NCI-H460 (cell line): ENCODE measurements at regions not wholly inside any gene's neighbourhood (a gene's known extent, or its start where the extent isn't known, plus 50 kb on each side); places are given as distances from the start of the nearest gene placed in this dataset.

Source experiments
- DNase-seq: peaks from one replicate; pipeline ENCODE4 v3.0.0-alpha.2; 2016; ENCODE audit warnings: low read depth; ENCODE audit errors: extremely low read depth

GRCh38 chr22:49540084-49540912 lies 287.4 kb downstream of the BRD1 start:
- DNase-seq, result no peak

- DNase-seq, result no peak
These were observed 289.7 kb downstream of the BRD1 start for GRCh38 chr22:49538006-49538405.

- DNase-seq, result no peak
These were observed 291.0 kb downstream of the BRD1 start for GRCh38 chr22:49536571-49537131.

- DNase-seq, result no peak
These were observed 292.0 kb downstream of the BRD1 start for GRCh38 chr22:49535527-49536125.

- no peak for DNase-seq
These were observed 292.5 kb downstream of the BRD1 start for GRCh38 chr22:49535126-49535525.

GRCh38 chr22:49534386-49534785 lies 293.3 kb downstream of the BRD1 start:
- DNase-seq, result no peak

GRCh38 chr22:49533886-49534285 lies 293.8 kb downstream of the BRD1 start:
- DNase-seq, result no peak

- no peak for DNase-seq
These were observed 294.5 kb downstream of the BRD1 start for GRCh38 chr22:49532869-49533802.

GRCh38 chr22:49531368-49531791 lies 296.3 kb downstream of the BRD1 start:
- no peak for DNase-seq

- DNase-seq, result no peak
These were observed 296.9 kb downstream of the BRD1 start for GRCh38 chr22:49530671-49531367.

- DNase-seq, result no peak
These were observed 299.3 kb downstream of the BRD1 start for GRCh38 chr22:49528420-49528720.

- no peak for DNase-seq
These were observed 299.9 kb downstream of the BRD1 start for GRCh38 chr22:49527611-49528419.

- no peak for DNase-seq
These were observed 301.7 kb downstream of the BRD1 start for GRCh38 chr22:49525801-49526535.

- no peak for DNase-seq
These were observed 302.3 kb downstream of the BRD1 start for GRCh38 chr22:49525360-49525759.

- no peak for DNase-seq
These were observed 303.3 kb downstream of the BRD1 start for GRCh38 chr22:49524362-49524761.

- DNase-seq, result no peak
These were observed 304.2 kb downstream of the BRD1 start for GRCh38 chr22:49523374-49524008.

- no peak for DNase-seq
These were observed 304.9 kb downstream of the BRD1 start for GRCh38 chr22:49522582-49523373.

- DNase-seq, result no peak
These were observed 305.9 kb downstream of the BRD1 start for GRCh38 chr22:49521787-49522224.
